OCI-LY3 (cell line): ENCODE measurements at regions not wholly inside any gene's neighbourhood (a gene's known extent, or its start where the extent isn't known, plus 50 kb on each side); places are given as distances from the start of the nearest gene placed in this dataset.

Source experiments
- H2AFZ ChIP-seq: fragments of 200-600, 300-600 bp; shearing (Covaris generic); 2 replicates; pipeline ENCODE4 v1.6.0; 2014; ENCODE audit warnings: antibody characterized with exemption, low read depth, low read length
- H3K27ac ChIP-seq: fragments of 200-600, 300-600 bp; sonication (generic); 2 replicates; pipeline ENCODE4 v1.5.1; 2014; ENCODE audit warnings: mild to moderate bottlenecking, low read length, moderate library complexity, mixed read lengths
- H3K27me3 ChIP-seq: fragments of 200-600, 300-600 bp; sonication (generic); 2 replicates; pipeline ENCODE4 v1.6.1; 2014; ENCODE audit warnings: low read depth, low read length, mixed read lengths
- H3K36me3 ChIP-seq: fragments of 200-600, 300-600 bp; sonication (generic); replicated peaks from 2 replicates; pipeline ENCODE3; 2014; ENCODE audit warnings: low read depth, low read length, mixed read lengths
- H3K4me1 ChIP-seq: fragments of 300-600, 200-600 bp; sonication (generic); 2 replicates; pipeline ENCODE4 v1.6.1; 2014; ENCODE audit warnings: low read length, mixed read lengths
- H3K4me2 ChIP-seq: fragments of 200-600, 300-600 bp; sonication (generic); 2 replicates; pipeline ENCODE4 v1.6.1; 2014; ENCODE audit warnings: low read length, mixed read lengths
- H3K4me3 ChIP-seq: fragments of 300-600, 200-600 bp; sonication (generic); 2 replicates; pipeline ENCODE4 v1.5.1; 2014; ENCODE audit warnings: antibody characterized with exemption, mild to moderate bottlenecking, low read length, moderate library complexity
- H3K79me2 ChIP-seq: fragments of 300-600, 200-600 bp; shearing (Covaris generic); 2 replicates; pipeline ENCODE4 v1.6.1; 2014; ENCODE audit warnings: mild to moderate bottlenecking, low read length, mixed read lengths
- H3K9ac ChIP-seq: fragments of 300-600, 200-600 bp; shearing (Covaris generic); 2 replicates; pipeline ENCODE4 v1.6.0; 2014; ENCODE audit warnings: mild to moderate bottlenecking, low read length, moderate library complexity
- H3K9me3 ChIP-seq: fragments of 200-600, 300-600 bp; shearing (Covaris generic); 2 replicates; pipeline ENCODE4 v1.6.1; 2014; ENCODE audit warnings: low read length, mixed read lengths; ENCODE audit not compliant: insufficient read depth
- H4K20me1 ChIP-seq: fragments of 200-600, 300-600 bp; sonication (generic); 2 replicates; pipeline ENCODE4 v1.6.1; 2016; ENCODE audit warnings: low read length, mixed read lengths; ENCODE audit not compliant: insufficient read depth
- EZH2phosphoT487 ChIP-seq: fragments of 200-600 bp; shearing (Covaris generic); IDR thresholded peaks from 2 replicates; pipeline ENCODE4 v1.6.1; 2018; ENCODE audit warnings: antibody characterized with exemption, mixed run types, low read depth
- TF ChIP-seq, protein P1 (sequence below): fragments of 200-600, 300-600 bp; sonication (generic); IDR thresholded peaks from 2 replicates; pipeline ENCODE4 v1.5.1; 2014; ENCODE audit warnings: antibody characterized with exemption, low read length, low read depth

GRCh38 chr15:56844892-56845291 is 73.6 kb upstream of the TCF12 start:
- Histone ChIP-seq H2AFZ (no peak overlapping the region), H3K9ac (no peak overlapping the region), H3K27me3 (no peaks in the 10 kb centered on the region), H3K27ac (no peak overlapping the region), H3K4me3 (no peak overlapping the region), H3K36me3 (peaks cover 3% of the 10 kb centered on the region), H4K20me1 (no peaks in the 10 kb centered on the region), H3K79me2 (no peaks in the 10 kb centered on the region), H3K4me1 (peaks cover 18% of the 10 kb centered on the region), H3K9me3 (no peaks in the 10 kb centered on the region; the same call in 1 of the 2 replicates), H3K4me2 (no peak overlapping the region)
- TF ChIP-seq, protein P1, sequence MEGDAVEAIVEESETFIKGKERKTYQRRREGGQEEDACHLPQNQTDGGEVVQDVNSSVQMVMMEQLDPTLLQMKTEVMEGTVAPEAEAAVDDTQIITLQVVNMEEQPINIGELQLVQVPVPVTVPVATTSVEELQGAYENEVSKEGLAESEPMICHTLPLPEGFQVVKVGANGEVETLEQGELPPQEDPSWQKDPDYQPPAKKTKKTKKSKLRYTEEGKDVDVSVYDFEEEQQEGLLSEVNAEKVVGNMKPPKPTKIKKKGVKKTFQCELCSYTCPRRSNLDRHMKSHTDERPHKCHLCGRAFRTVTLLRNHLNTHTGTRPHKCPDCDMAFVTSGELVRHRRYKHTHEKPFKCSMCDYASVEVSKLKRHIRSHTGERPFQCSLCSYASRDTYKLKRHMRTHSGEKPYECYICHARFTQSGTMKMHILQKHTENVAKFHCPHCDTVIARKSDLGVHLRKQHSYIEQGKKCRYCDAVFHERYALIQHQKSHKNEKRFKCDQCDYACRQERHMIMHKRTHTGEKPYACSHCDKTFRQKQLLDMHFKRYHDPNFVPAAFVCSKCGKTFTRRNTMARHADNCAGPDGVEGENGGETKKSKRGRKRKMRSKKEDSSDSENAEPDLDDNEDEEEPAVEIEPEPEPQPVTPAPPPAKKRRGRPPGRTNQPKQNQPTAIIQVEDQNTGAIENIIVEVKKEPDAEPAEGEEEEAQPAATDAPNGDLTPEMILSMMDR, result no peak
- no peak for TF ChIP-seq EZH2phosphoT487

DNA sequence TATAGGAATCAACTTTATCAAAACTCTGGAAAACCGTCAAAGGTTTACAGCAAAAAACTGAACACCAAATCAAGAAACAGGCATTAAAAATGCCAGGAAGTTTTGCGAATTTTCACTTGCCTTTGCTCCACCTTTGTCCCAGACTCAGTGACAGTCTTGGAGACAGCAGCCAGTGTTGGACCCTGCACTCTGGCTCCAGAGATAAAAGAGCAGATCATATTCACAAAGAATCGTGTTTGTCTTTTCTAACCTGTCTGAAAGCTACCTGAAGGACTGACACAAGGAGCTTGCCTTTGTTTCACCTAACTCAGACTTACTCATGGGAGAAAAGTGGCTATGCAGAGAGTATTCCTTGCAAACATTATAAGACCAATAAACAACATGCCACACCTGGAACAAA is 74.0 kb upstream of the TCF12 start:
- no peak overlapping the region for H3K4me2 ChIP-seq
- TF ChIP-seq, protein P1, result no peak
- TF ChIP-seq EZH2phosphoT487, result no peak
- no peaks in the 10 kb centered on the region; the same call in 1 of the 2 replicates for H3K9me3 ChIP-seq
- no peak overlapping the region for H3K4me3 ChIP-seq
- no peaks in the 10 kb centered on the region for H3K27me3 ChIP-seq
- no peak overlapping the region for H3K9ac ChIP-seq
- peaks cover 22% of the 10 kb centered on the region for H3K4me1 ChIP-seq
- H3K36me3 ChIP-seq, result peaks cover 7% of the 10 kb centered on the region
- H3K79me2 ChIP-seq, result no peaks in the 10 kb centered on the region
- H2AFZ ChIP-seq, result no peak overlapping the region
- H4K20me1 ChIP-seq, result no peaks in the 10 kb centered on the region
- no peak overlapping the region for H3K27ac ChIP-seq

- Histone ChIP-seq H2AFZ (no peak overlapping the region), H3K9me3 (no peaks in the 10 kb centered on the region; the same call in 1 of the 2 replicates), H3K79me2 (no peaks in the 10 kb centered on the region), H3K4me1 (peaks cover 57% of the 10 kb centered on the region), H3K36me3 (peaks cover 8% of the 10 kb centered on the region), H3K4me2 (peak overlapping the region; percentile 31), H3K4me3 (no peak overlapping the region), H4K20me1 (no peaks in the 10 kb centered on the region), H3K9ac (no peak overlapping the region), H3K27me3 (no peaks in the 10 kb centered on the region), H3K27ac (no peak overlapping the region; the same call in 1 of the 2 replicates)
- TF ChIP-seq, protein P1, result no peak
- TF ChIP-seq EZH2phosphoT487, result no peak
Measured at GRCh38 chr15:56839641-56840040, 78.8 kb upstream of the TCF12 start.

GRCh38 chr15:56839099-56839498 is 79.3 kb upstream of the TCF12 start:
- H3K27ac ChIP-seq, result no peak overlapping the region; the same call in 1 of the 2 replicates
- H3K4me2 ChIP-seq, result peak overlapping the region; percentile 56
- no peak overlapping the region for H3K9ac ChIP-seq
- H3K79me2 ChIP-seq, result no peaks in the 10 kb centered on the region
- H3K4me1 ChIP-seq, result peaks cover 60% of the 10 kb centered on the region
- TF ChIP-seq EZH2phosphoT487, result no peak
- TF ChIP-seq, protein P1, result no peak
- 0 out of 2 replicates have a peak overlapping the region, but pooled peaks have one; percentile 12 for H2AFZ ChIP-seq
- H4K20me1 ChIP-seq, result no peaks in the 10 kb centered on the region
- H3K9me3 ChIP-seq, result no peaks in the 10 kb centered on the region; the same call in 1 of the 2 replicates
- H3K4me3 ChIP-seq, result no peak overlapping the region
- peaks cover 8% of the 10 kb centered on the region for H3K36me3 ChIP-seq
- H3K27me3 ChIP-seq, result no peaks in the 10 kb centered on the region
